A549 (cell line): ENCODE measurements at regions not wholly inside any gene's neighbourhood (a gene's known extent, or its start where the extent isn't known, plus 50 kb on each side); places are given as distances from the start of the nearest gene placed in this dataset.

ENCODE experiments used
- ATAC-seq, 2 experiments: fragments of 200-7000 bp in 1 of 2; fragments of >200 bp in 1 of 2; cut with Nextera tagmentation in 1 of 2; cut with Tn5 transposase in 1 of 2; 3 replicates each; pipeline versions ENCODE4 v1.8.0 to v1.9.1; 2018 to 2020; ENCODE audit warnings: mild to moderate bottlenecking in 1 of 2, moderate library complexity in 1 of 2
- CTCF ChIA-PET: fragments of 300-600 bp; sonication (Branson Sonifier 250); formaldehyde crosslinking; extraction: SDS; loops from one replicate; lab custom pipeline; 2021; ENCODE audit warnings: antibody characterized with exemption, inconsistent platforms; lab: Yijun Ruan, JAX
- POLR2A ChIA-PET: fragments of 350-600 bp; formaldehyde crosslinking; extraction: SDS; loops from one replicate; lab custom pipeline; 2021; ENCODE audit warnings: antibody characterized with exemption, inconsistent platforms; lab: Yijun Ruan, JAX
- DNase-seq, 2 experiments: peaks; one replicate each; pipeline versions ENCODE4 v3.0.0 to v3.0.0-alpha.2; 2011 to 2016; ENCODE audit warnings: low read depth in 1 of 2, low spot score in 1 of 2
- FAIRE-seq: peaks from 2 replicates; lab custom pipeline; 2011; peaks lifted over from hg19 to GRCh38; lab: Jason Lieb, UNC
- H3K27ac ChIP-seq, 2 experiments: fragments of >200 bp; sonication (Bioruptor Twin); formaldehyde crosslinking; 3 replicates each; pipeline ENCODE4 v1.5.1; 2016 to 2017
- H3K4me1 ChIP-seq: fragments of >200 bp; sonication (Bioruptor Twin); formaldehyde crosslinking; 3 replicates; pipeline ENCODE4 v1.6.1; 2016
- H3K4me2 ChIP-seq: fragments of >200 bp; sonication (Bioruptor Twin); formaldehyde crosslinking; 3 replicates; pipeline ENCODE4 v1.6.1; 2016
- H3K4me3 ChIP-seq: fragments of >200 bp; sonication (Bioruptor Twin); formaldehyde crosslinking; 3 replicates; pipeline ENCODE4 v1.5.1; 2016
- H3K9me3 ChIP-seq: fragments of >200 bp; sonication (Bioruptor Twin); formaldehyde crosslinking; 3 replicates; pipeline ENCODE4 v1.6.1; 2016
- CBX2 ChIP-seq: fragments of 200-600 bp; sonication (generic); IDR thresholded peaks from 2 replicates; pipeline ENCODE4 v1.6.1; 2016; ENCODE audit warnings: low read depth, mild to moderate bottlenecking, borderline replicate concordance
- CBX8 ChIP-seq: fragments of 200-600 bp; sonication (generic); IDR thresholded peaks from 2 replicates; pipeline ENCODE4 v1.6.1; 2016
- EHF ChIP-seq: fragments of 250-450 bp; sonication (Bioruptor Pico); IDR thresholded peaks from 2 replicates; pipeline ENCODE4 v1.5.0; 2020; ENCODE audit warnings: mild to moderate bottlenecking
- EP300 ChIP-seq, 2 experiments: fragments of >200 bp; sonication (Bioruptor Twin); formaldehyde crosslinking; IDR thresholded peaks; 2 replicates in 1 of 2; 3 replicates in 1 of 2; pipeline ENCODE4 v1.6.1; 2016 to 2017
- FOSB ChIP-seq: fragments of 250-450 bp; sonication (Bioruptor Pico); IDR thresholded peaks from 2 replicates; pipeline ENCODE4 v1.5.0; 2020; ENCODE audit warnings: mild to moderate bottlenecking, moderate library complexity
- HDAC2 ChIP-seq: fragments of 200-600 bp; sonication (generic); IDR thresholded peaks from 2 replicates; pipeline ENCODE4 v1.6.1; 2016
- JUNB ChIP-seq: fragments of >200 bp; sonication (Bioruptor Twin); formaldehyde crosslinking; IDR thresholded peaks from 2 replicates; pipeline ENCODE4 v1.6.1; 2016
- KDM1A ChIP-seq: fragments of 200-600 bp; sonication (generic); IDR thresholded peaks from 2 replicates; pipeline ENCODE4 v1.6.1; 2016; ENCODE audit warnings: low read depth, mild to moderate bottlenecking
- MAFK ChIP-seq: fragments of 450-650 bp; IDR thresholded peaks from 2 replicates; pipeline ENCODE4 v1.6.1; 2014; ENCODE audit not compliant: partially characterized antibody
- NPAS2 ChIP-seq: fragments of 250-450 bp; sonication (Bioruptor Pico); IDR thresholded peaks from 2 replicates; pipeline ENCODE4 v1.8.0; 2022; ENCODE audit warnings: mild to moderate bottlenecking, moderate library complexity, borderline replicate concordance
- POLR2A ChIP-seq: IDR thresholded peaks from 2 replicates; pipeline ENCODE4 v1.6.1; 2012; ENCODE audit warnings: mild to moderate bottlenecking, low read length
- RFX5 ChIP-seq: fragments of 450-650 bp; IDR thresholded peaks from 2 replicates; pipeline ENCODE4 v1.7.1; 2014; ENCODE audit warnings: antibody characterized with exemption, mild to moderate bottlenecking, moderate library complexity
- RNF2 ChIP-seq: fragments of 200-600 bp; sonication (generic); IDR thresholded peaks from 2 replicates; pipeline ENCODE4 v1.6.1; 2016; ENCODE audit warnings: low read depth, mild to moderate bottlenecking, antibody characterized with exemption, moderate library complexity, borderline replicate concordance
- TFCP2L1 ChIP-seq: fragments of 250-450 bp; sonication (Bioruptor Pico); IDR thresholded peaks from 2 replicates; pipeline ENCODE4 v1.5.0; 2021; ENCODE audit warnings: mild to moderate bottlenecking
- ZFP36 ChIP-seq: fragments of 450-650 bp; IDR thresholded peaks from 2 replicates; pipeline ENCODE4 v1.6.1; 2014; ENCODE audit warnings: borderline replicate concordance; ENCODE audit not compliant: partially characterized antibody
- WGBS: methylation state at CpG from one replicate; pipeline ENCODE4 v1.1.6; 2017; ENCODE audit errors: missing lambda C conversion rate; 5-methylcytosine and 5-hydroxymethylcytosine counted together
- TF ChIP-seq, protein P1 (sequence below): fragments of 200-600 bp; sonication (generic); IDR thresholded peaks from 2 replicates; pipeline ENCODE4 v1.6.1; 2016; ENCODE audit warnings: antibody characterized with exemption, mild to moderate bottlenecking, moderate library complexity
- TF ChIP-seq, protein P2 (sequence below): fragments of >200 bp; sonication (Bioruptor Twin); formaldehyde crosslinking; IDR thresholded peaks from 3 replicates; pipeline ENCODE4 v1.6.1; 2016
- TF ChIP-seq, protein P3 (sequence below): fragments of >200 bp; sonication (Bioruptor Twin); formaldehyde crosslinking; IDR thresholded peaks from 3 replicates; pipeline ENCODE4 v1.5.1; 2016
- TF ChIP-seq, protein P4 (sequence below): fragments of >200 bp; sonication (Bioruptor Twin); formaldehyde crosslinking; IDR thresholded peaks from 2 replicates; pipeline ENCODE4 v1.6.1; 2016

DNA sequence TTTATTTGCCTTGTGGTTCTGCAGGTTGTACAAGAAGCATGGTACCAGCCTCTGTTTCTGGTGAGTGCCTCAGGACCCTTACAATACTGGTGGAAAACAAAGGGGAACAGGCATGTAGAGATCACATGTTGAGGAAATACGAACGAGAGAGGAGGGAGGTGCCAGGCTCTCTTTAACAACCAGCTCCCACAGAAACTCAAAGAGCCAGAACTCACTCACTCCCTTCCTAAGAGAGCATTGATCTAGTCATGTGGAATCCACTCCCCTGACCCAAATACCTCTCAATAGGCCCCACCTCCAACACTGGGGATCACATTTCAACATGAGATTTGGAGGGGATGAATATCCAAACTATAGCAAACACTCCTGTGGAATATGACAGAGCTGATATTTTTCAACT is 938.0 kb downstream of the GALC start (continued):
- TF ChIP-seq, protein P1, sequence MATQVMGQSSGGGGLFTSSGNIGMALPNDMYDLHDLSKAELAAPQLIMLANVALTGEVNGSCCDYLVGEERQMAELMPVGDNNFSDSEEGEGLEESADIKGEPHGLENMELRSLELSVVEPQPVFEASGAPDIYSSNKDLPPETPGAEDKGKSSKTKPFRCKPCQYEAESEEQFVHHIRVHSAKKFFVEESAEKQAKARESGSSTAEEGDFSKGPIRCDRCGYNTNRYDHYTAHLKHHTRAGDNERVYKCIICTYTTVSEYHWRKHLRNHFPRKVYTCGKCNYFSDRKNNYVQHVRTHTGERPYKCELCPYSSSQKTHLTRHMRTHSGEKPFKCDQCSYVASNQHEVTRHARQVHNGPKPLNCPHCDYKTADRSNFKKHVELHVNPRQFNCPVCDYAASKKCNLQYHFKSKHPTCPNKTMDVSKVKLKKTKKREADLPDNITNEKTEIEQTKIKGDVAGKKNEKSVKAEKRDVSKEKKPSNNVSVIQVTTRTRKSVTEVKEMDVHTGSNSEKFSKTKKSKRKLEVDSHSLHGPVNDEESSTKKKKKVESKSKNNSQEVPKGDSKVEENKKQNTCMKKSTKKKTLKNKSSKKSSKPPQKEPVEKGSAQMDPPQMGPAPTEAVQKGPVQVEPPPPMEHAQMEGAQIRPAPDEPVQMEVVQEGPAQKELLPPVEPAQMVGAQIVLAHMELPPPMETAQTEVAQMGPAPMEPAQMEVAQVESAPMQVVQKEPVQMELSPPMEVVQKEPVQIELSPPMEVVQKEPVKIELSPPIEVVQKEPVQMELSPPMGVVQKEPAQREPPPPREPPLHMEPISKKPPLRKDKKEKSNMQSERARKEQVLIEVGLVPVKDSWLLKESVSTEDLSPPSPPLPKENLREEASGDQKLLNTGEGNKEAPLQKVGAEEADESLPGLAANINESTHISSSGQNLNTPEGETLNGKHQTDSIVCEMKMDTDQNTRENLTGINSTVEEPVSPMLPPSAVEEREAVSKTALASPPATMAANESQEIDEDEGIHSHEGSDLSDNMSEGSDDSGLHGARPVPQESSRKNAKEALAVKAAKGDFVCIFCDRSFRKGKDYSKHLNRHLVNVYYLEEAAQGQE, result no peak
- no peak for TF ChIP-seq CBX8

DNA sequence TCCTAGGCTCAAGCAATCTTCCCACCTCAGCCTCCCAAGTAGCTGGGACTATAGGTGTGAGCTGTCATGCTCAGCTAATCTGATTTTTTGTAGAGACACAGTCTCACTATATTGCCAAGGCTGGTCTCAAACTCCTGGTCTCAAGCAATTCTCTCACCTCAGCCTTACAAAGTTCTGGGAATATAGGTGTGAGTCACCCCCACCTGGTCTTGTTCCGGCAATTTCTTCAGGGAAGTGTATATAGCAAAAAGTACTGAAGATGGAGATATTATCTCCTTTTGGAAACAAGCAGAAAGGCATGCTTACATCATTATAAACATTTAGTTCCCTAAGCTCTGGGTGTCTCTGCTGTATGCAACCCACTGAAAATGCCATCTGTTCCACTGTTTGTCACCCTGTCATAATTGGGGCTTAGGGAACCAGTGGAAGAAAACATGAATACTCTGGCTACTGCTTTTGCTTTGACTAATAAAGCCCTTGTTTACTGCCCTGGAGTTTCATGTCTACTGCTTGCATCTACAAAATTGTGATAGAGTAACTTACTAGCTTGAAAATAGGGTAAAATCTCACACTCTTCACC is 940.2 kb downstream of the GALC start:
- Histone ChIP-seq H3K4me3 (no peak overlapping the region), H3K27ac (no peak overlapping the region), H3K9me3 (no peaks in the 10 kb centered on the region), H3K4me1 (no peaks in the 10 kb centered on the region)
- 0% methylated on average over 1 of the region's 1 CpG for WGBS
- no peak for FAIRE-seq
- CTCF ChIA-PET, result no interaction called here
- TF ChIP-seq NPAS2 (CRISPR knock-in tag), result no peak
- no peak for TF ChIP-seq TFCP2L1 (CRISPR knock-in tag)
- no peak for TF ChIP-seq RFX5
- TF ChIP-seq, all 56 proteins: peak for 0
- no peak overlapping the region for H3K4me2 ChIP-seq
- no peak for DNase-seq
- ATAC-seq, result no peak
- POLR2A ChIA-PET, result no interaction called here

DNA sequence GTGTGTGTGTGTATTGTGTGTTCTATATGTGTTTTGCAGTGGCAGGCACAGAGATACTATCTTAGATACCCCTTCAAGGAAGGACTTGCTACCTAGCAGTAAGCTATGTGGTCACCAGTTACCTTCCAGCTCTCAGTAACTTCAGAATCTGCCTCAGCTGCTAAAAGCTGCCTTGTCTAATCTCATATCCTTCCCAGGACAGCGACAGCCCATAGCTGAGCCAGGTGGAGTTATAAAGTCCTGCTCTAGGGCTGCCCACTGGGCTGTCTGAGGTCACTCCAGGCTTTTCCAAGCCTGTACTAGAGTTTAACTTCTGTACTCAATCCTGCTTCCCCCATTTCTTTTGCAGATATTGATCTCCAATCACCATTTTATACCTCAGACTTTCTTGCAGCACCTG is 942.6 kb downstream of the GALC start:
- Histone ChIP-seq H3K4me3 (no peak overlapping the region), H3K4me2 (no peak overlapping the region), H3K4me1 (no peaks in the 10 kb centered on the region), H3K9me3 (no peaks in the 10 kb centered on the region), H3K27ac (no peak overlapping the region)
- WGBS, result 0% methylated on average over 1 of the region's 1 CpG
- ATAC-seq, result no peak
- FAIRE-seq, result no peak
- TF ChIP-seq RNF2 (no peak), KDM1A (no peak), MAFK (no peak), EP300 (IDR thresholded peaks at IDR 0.05) (no peak), EHF (no peak), TFCP2L1 (CRISPR knock-in tag) (no peak), JUNB (no peak), HDAC2 (no peak), ZFP36 (no peak), CBX2 (no peak), POLR2A (no peak), CBX8 (no peak), FOSB (CRISPR knock-in tag) (no peak)
- TF ChIP-seq, protein P2, sequence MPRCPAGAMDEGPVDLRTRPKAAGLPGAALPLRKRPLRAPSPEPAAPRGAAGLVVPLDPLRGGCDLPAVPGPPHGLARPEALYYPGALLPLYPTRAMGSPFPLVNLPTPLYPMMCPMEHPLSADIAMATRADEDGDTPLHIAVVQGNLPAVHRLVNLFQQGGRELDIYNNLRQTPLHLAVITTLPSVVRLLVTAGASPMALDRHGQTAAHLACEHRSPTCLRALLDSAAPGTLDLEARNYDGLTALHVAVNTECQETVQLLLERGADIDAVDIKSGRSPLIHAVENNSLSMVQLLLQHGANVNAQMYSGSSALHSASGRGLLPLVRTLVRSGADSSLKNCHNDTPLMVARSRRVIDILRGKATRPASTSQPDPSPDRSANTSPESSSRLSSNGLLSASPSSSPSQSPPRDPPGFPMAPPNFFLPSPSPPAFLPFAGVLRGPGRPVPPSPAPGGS, result no peak
- TF ChIP-seq, protein P3, sequence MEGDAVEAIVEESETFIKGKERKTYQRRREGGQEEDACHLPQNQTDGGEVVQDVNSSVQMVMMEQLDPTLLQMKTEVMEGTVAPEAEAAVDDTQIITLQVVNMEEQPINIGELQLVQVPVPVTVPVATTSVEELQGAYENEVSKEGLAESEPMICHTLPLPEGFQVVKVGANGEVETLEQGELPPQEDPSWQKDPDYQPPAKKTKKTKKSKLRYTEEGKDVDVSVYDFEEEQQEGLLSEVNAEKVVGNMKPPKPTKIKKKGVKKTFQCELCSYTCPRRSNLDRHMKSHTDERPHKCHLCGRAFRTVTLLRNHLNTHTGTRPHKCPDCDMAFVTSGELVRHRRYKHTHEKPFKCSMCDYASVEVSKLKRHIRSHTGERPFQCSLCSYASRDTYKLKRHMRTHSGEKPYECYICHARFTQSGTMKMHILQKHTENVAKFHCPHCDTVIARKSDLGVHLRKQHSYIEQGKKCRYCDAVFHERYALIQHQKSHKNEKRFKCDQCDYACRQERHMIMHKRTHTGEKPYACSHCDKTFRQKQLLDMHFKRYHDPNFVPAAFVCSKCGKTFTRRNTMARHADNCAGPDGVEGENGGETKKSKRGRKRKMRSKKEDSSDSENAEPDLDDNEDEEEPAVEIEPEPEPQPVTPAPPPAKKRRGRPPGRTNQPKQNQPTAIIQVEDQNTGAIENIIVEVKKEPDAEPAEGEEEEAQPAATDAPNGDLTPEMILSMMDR, result no peak
- TF ChIP-seq, protein P4, sequence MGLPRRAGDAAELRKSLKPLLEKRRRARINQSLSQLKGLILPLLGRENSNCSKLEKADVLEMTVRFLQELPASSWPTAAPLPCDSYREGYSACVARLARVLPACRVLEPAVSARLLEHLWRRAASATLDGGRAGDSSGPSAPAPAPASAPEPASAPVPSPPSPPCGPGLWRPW, result no peak
- TF ChIP-seq, protein P1, result no peak
- DNase-seq, result no peak
- ChIA-PET CTCF (interaction anchor here (0.9 kb wide), 1 partner anchor 16 kb away, joined by 4 read pairs; no protein-coding TSS in a partner anchor), POLR2A (no interaction called here)
